Ishikawa (cell line): ENCODE measurements at regions not wholly inside any gene's neighbourhood (a gene's known extent, or its start where the extent isn't known, plus 50 kb on each side); places are given as distances from the start of the nearest gene placed in this dataset.

Experiments used
- CEBPB ChIP-seq: IDR thresholded peaks from 2 replicates; pipeline ENCODE4 v1.6.1; 2012
- CREB1 ChIP-seq: IDR thresholded peaks from 2 replicates; pipeline ENCODE4 v1.6.1; 2012; ENCODE audit warnings: low read depth
- EGR1 ChIP-seq: IDR thresholded peaks from 2 replicates; pipeline ENCODE4 v1.6.1; 2012
- EP300 ChIP-seq: IDR thresholded peaks from 2 replicates; pipeline ENCODE4 v1.6.1; 2012; ENCODE audit warnings: borderline replicate concordance
- FOXM1 ChIP-seq: IDR thresholded peaks from 2 replicates; pipeline ENCODE4 v1.6.1; 2012; ENCODE audit warnings: low read depth, borderline replicate concordance
- NFIC ChIP-seq: IDR thresholded peaks from 2 replicates; pipeline ENCODE4 v1.6.1; 2012
- RAD21 ChIP-seq: IDR thresholded peaks from 2 replicates; pipeline ENCODE4 v1.6.1; 2012; ENCODE audit warnings: low read depth
- TAF1 ChIP-seq: IDR thresholded peaks from 2 replicates; pipeline ENCODE4 v1.6.1; 2012; ENCODE audit warnings: low read depth, mild to moderate bottlenecking
- TCF12 ChIP-seq: IDR thresholded peaks from 2 replicates; pipeline ENCODE4 v1.6.1; 2012; ENCODE audit warnings: low read depth
- TEAD4 ChIP-seq: IDR thresholded peaks from 2 replicates; pipeline ENCODE4 v1.6.1; 2012
- YY1 ChIP-seq: IDR thresholded peaks from 2 replicates; pipeline ENCODE4 v1.6.1; 2012; ENCODE audit warnings: low read depth
- ZBTB7A ChIP-seq: IDR thresholded peaks from 2 replicates; pipeline ENCODE4 v1.6.1; 2012; ENCODE audit warnings: low read depth
- TF ChIP-seq, protein P1 (sequence below): IDR thresholded peaks from 2 replicates; pipeline ENCODE4 v1.6.1; 2012
- TF ChIP-seq, protein P2 (sequence below): IDR thresholded peaks from 2 replicates; pipeline ENCODE4 v1.6.1; 2012; ENCODE audit warnings: low read depth, mild to moderate bottlenecking
- TF ChIP-seq, protein P3 (sequence below): IDR thresholded peaks from 2 replicates; pipeline ENCODE4 v1.6.1; 2012

DNA sequence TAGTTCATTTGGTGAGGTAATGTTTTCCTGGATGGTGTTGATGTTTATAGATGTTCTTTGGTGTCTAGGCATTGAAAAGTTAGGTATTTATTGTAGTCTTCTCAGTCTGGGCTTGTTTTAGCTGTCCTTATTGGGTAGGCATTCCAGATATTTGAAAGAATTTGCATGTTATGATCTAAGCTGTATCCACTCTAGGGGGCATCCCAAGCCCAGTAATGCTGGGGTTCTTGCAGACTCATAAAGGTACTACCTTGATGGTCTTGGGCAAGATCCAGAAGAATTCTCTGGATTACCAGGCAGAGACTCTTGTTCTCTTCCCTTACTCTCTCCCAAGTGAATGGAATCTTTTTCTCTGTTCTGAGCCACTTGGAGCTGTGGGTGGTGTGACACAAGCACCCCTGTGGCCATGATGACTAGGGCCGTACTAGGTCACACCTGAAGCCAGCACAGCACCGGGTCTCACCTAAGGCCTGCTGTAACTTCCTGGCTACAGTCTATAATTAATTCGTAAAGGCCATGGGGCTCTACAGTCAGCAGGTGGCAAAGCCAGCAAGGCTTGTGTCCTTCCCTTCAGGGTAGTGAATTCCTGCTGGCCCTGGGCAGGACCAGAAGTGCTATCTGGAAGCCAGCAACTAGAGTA lies 74.8 kb upstream of the PDE4B start:
- TF ChIP-seq, protein P1, sequence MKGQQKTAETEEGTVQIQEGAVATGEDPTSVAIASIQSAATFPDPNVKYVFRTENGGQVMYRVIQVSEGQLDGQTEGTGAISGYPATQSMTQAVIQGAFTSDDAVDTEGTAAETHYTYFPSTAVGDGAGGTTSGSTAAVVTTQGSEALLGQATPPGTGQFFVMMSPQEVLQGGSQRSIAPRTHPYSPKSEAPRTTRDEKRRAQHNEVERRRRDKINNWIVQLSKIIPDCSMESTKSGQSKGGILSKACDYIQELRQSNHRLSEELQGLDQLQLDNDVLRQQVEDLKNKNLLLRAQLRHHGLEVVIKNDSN: no peak
- TF ChIP-seq RAD21 (peak; percentile 36; the same call in 1 of the 2 replicates), CREB1 (no peak)
- TF ChIP-seq, protein P2, sequence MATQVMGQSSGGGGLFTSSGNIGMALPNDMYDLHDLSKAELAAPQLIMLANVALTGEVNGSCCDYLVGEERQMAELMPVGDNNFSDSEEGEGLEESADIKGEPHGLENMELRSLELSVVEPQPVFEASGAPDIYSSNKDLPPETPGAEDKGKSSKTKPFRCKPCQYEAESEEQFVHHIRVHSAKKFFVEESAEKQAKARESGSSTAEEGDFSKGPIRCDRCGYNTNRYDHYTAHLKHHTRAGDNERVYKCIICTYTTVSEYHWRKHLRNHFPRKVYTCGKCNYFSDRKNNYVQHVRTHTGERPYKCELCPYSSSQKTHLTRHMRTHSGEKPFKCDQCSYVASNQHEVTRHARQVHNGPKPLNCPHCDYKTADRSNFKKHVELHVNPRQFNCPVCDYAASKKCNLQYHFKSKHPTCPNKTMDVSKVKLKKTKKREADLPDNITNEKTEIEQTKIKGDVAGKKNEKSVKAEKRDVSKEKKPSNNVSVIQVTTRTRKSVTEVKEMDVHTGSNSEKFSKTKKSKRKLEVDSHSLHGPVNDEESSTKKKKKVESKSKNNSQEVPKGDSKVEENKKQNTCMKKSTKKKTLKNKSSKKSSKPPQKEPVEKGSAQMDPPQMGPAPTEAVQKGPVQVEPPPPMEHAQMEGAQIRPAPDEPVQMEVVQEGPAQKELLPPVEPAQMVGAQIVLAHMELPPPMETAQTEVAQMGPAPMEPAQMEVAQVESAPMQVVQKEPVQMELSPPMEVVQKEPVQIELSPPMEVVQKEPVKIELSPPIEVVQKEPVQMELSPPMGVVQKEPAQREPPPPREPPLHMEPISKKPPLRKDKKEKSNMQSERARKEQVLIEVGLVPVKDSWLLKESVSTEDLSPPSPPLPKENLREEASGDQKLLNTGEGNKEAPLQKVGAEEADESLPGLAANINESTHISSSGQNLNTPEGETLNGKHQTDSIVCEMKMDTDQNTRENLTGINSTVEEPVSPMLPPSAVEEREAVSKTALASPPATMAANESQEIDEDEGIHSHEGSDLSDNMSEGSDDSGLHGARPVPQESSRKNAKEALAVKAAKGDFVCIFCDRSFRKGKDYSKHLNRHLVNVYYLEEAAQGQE: no peak

DNA sequence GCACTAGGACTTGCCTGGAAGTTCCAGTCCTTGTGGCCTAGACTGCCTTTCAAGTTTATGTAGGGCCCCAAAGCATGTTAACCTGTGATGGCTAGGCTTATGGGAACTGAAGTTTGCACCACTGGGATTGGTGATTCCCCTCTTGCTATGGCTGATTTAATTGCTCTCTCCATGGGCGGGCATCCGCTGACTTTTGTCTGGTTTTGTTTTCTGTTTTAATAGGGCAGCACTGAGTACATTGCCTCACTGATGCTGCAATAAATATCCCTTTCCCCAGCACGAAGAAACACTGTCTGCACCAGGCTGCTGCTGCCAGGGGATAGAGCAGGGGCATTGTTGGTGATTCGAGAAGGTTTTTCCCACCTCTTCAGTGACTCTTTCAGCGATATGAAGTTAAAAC lies 73.3 kb upstream of the PDE4B start:
- TF ChIP-seq EGR1: no peak

DNA sequence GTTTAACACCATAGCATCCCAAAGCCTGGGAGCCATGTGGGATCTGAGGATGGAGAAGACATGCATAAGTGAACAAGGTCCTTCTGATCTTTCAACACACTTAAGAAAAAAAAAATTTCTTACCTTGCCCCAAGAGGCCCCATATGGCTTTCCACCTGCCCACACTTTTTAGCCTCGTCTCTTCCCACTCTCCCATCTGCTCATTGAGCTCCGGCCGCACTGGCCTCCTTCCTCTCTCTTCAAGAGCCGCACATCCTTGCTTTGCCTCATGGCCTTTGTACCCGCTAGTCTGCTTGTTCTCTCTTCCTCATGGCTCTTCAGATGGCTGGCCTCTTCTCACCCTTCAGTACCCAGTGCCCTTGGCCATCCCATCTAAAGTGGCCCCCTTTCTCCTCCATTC lies 70.2 kb upstream of the PDE4B start:
- no peak for TF ChIP-seq ZBTB7A
- no peak for TF ChIP-seq TAF1
- TF ChIP-seq, protein P3, sequence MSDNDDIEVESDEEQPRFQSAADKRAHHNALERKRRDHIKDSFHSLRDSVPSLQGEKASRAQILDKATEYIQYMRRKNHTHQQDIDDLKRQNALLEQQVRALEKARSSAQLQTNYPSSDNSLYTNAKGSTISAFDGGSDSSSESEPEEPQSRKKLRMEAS: no peak
- TF ChIP-seq, protein P1: no peak
- TF ChIP-seq, protein P2: no peak

DNA sequence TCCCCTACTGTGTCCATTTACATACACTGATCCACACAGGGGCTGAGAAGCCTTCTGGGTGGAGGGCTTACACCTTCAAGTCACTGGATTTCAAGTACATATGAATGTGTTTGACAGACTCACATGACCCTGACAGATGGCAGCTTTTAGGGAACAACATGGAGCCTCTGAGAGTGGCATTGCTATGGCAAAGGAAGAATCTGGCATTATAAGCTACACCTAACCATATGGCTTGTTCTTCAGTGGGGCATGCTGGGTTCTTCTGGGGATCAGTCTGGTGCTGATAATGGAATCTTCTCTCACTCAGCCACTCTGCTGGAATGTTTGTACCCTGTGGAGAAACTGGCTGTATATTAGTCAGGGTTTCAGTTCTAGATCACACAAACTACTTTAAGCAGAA lies 68.5 kb upstream of the PDE4B start:
- TF ChIP-seq TCF12 (no peak), EP300 (no peak), YY1 (no peak), CREB1 (no peak), NFIC (no peak), TEAD4 (no peak), RAD21 (no peak)
- TF ChIP-seq, protein P1: no peak

DNA sequence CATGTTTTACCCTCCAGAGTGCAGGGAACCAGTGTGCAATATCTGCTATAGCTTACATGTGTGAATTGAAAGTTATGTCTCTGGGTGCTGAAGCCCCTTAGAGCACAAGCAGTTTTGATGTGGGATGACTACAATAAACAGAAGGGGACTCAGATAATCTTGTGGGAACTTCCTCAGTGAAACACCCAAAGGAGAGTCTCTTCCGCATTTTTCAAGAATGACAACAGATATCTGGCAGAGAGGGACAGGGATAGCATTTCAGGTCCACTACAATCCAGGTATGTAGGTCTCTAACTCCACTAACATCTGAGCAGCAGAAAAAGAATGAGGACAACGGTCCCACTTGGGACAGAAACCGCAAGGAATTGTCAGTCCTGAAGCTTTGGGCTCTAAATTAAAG lies 67.6 kb upstream of the PDE4B start:
- TF ChIP-seq NFIC (no peak), EGR1 (no peak), TCF12 (no peak), RAD21 (no peak), EP300 (no peak), CEBPB (no peak), YY1 (no peak), ZBTB7A (no peak), TEAD4 (no peak), TAF1 (no peak), FOXM1 (no peak)
- TF ChIP-seq, protein P1: no peak
- TF ChIP-seq, protein P3: no peak
- TF ChIP-seq, protein P2: no peak
